NB4 (cell line): ENCODE measurements at regions not wholly inside any gene's neighbourhood (a gene's known extent, or its start where the extent isn't known, plus 50 kb on each side); places are given as distances from the start of the nearest gene placed in this dataset.

Experiments
- DNase-seq: peaks from one replicate; pipeline ENCODE4 v3.0.0; 2010; ENCODE audit warnings: low read depth
- H3K4me3 ChIP-seq: one replicate; pipeline ENCODE4 v1.5.1; 2011; ENCODE audit warnings: mild to moderate bottlenecking, low read depth, low read length, moderate library complexity
- CTCF ChIP-seq: IDR thresholded peaks from one replicate; pipeline ENCODE4 v1.5.1; 2012; ENCODE audit warnings: low read depth, low read length
- MAX ChIP-seq: IDR thresholded peaks from 2 replicates; pipeline ENCODE4 v1.6.1; 2011; ENCODE audit warnings: low read depth, low read length
- MYC ChIP-seq: IDR thresholded peaks from 2 replicates; pipeline ENCODE4 v1.6.1; 2011; ENCODE audit warnings: low read depth, low read length
- POLR2A ChIP-seq: IDR thresholded peaks from 2 replicates; pipeline ENCODE4 v1.6.1; 2011; ENCODE audit warnings: mild to moderate bottlenecking; ENCODE audit not compliant: insufficient read length; ENCODE audit errors: extremely low read depth

- no peak overlapping the region for H3K4me3 ChIP-seq
- no peak for DNase-seq
- TF ChIP-seq POLR2A (no peak), MAX (no peak), CTCF (no peak), MYC (no peak)
Observed at GRCh38 chr5:158070859-158071258, 211.9 kb upstream of the CLINT1 start.

GRCh38 chr5:158069838-158070237, 210.9 kb upstream of the CLINT1 start:
- no peak overlapping the region for H3K4me3 ChIP-seq
- TF ChIP-seq MYC (no peak), POLR2A (no peak), CTCF (no peak), MAX (no peak)
- DNase-seq: no peak

- TF ChIP-seq CTCF: no peak
- TF ChIP-seq MYC: no peak
- no peak for TF ChIP-seq POLR2A
- no peak for TF ChIP-seq MAX
- no peak for DNase-seq
- H3K4me3 ChIP-seq: no peak overlapping the region
Observed at GRCh38 chr5:158068964-158069363, 210.0 kb upstream of the CLINT1 start.

GRCh38 chr5:158066076-158066475, 207.1 kb upstream of the CLINT1 start:
- TF ChIP-seq CTCF (no peak), MYC (no peak), MAX (no peak), POLR2A (no peak)
- H3K4me3 ChIP-seq: no peak overlapping the region
- DNase-seq: no peak

GRCh38 chr5:158064334-158065123, 205.6 kb upstream of the CLINT1 start:
- H3K4me3 ChIP-seq: no peak overlapping the region
- no peak for TF ChIP-seq MYC
- no peak for TF ChIP-seq POLR2A
- no peak for TF ChIP-seq MAX
- no peak for TF ChIP-seq CTCF
- no peak for DNase-seq
